ENCODE measurements at regions not wholly inside any gene's neighbourhood (a gene's known extent, or its start where the extent isn't known, plus 50 kb on each side); places are given as distances from the start of the nearest gene placed in this dataset.
A peak's percentile ranks its signal among the peaks of the same experiment; 100 is the strongest.

- TF ChIP-seq CTCF (IDR thresholded peaks at IDR 0.05): no peak
Observed at GRCh38 chr11:90414221-90414620, 191.4 kb upstream of the CHORDC1 start.

GRCh38 chr11:90407350-90407749, 184.5 kb upstream of the CHORDC1 start:
- TF ChIP-seq CTCF (IDR thresholded peaks at IDR 0.05): no peak

GRCh38 chr11:90392692-90393091, 169.8 kb upstream of the CHORDC1 start:
- TF ChIP-seq CTCF (IDR thresholded peaks at IDR 0.05): peak; percentile 40; the same call in 1 of the 2 replicates

- TF ChIP-seq CTCF (IDR thresholded peaks at IDR 0.05): no peak
Observed at GRCh38 chr11:90391756-90392155, 168.9 kb upstream of the CHORDC1 start.

GRCh38 chr11:90380206-90380605, 157.4 kb upstream of the CHORDC1 start:
- no peak for TF ChIP-seq CTCF (IDR thresholded peaks at IDR 0.05)

- TF ChIP-seq CTCF (IDR thresholded peaks at IDR 0.05): peak; percentile 23; the same call in 1 of the 2 replicates
Observed at GRCh38 chr11:90373971-90374370, 151.1 kb upstream of the CHORDC1 start.

GRCh38 chr11:90364527-90364926, 141.7 kb upstream of the CHORDC1 start:
- TF ChIP-seq CTCF (IDR thresholded peaks at IDR 0.05): no peak

- no peak; the same call in 1 of the 2 replicates for TF ChIP-seq CTCF (IDR thresholded peaks at IDR 0.05)
Observed at GRCh38 chr11:90363739-90364138, 140.9 kb upstream of the CHORDC1 start.

Measured in LNCAP (cell line).